VCaP (cell line): ENCODE measurements at regions not wholly inside any gene's neighbourhood (a gene's known extent, or its start where the extent isn't known, plus 50 kb on each side); places are given as distances from the start of the nearest gene placed in this dataset.

ENCODE experiments used
- H3K27ac ChIP-seq: fragments of 450-650 bp; 2 replicates; pipeline ENCODE4 v1.5.1; 2017
- CTCF ChIP-seq: fragments of 450-650 bp; conservative IDR thresholded peaks from 2 replicates; pipeline ENCODE4 v1.5.1; 2017; ENCODE audit warnings: mild to moderate bottlenecking, moderate library complexity

- peak; percentile 32; the same call in 1 of the 2 replicates for TF ChIP-seq CTCF
- H3K27ac ChIP-seq: no peak overlapping the region
Observed at GRCh38 chr14:45990252-45990651, 661.3 kb downstream of the RPL10L start.

- no peak overlapping the region for H3K27ac ChIP-seq
- TF ChIP-seq CTCF: no peak
Observed at GRCh38 chr14:45976001-45976400, 675.6 kb downstream of the RPL10L start.

- TF ChIP-seq CTCF: no peak
- H3K27ac ChIP-seq: no peak overlapping the region
Observed at GRCh38 chr14:45972416-45972815, 679.2 kb downstream of the RPL10L start.

- TF ChIP-seq CTCF: no peak
Observed at GRCh38 chr14:45970621-45971020, 681.0 kb downstream of the RPL10L start.

GRCh38 chr14:45968037-45968436 lies 683.5 kb downstream of the RPL10L start:
- no peak for TF ChIP-seq CTCF
- no peak overlapping the region for H3K27ac ChIP-seq

More at GRCh38 chr14:45970621-45971020, 681.0 kb downstream of the RPL10L start:
- H3K27ac ChIP-seq: no peak overlapping the region

- no peak overlapping the region for H3K27ac ChIP-seq
- no peak for TF ChIP-seq CTCF
Observed at GRCh38 chr14:45949479-45949878, 696.5 kb upstream of the MIS18BP1 start.

GRCh38 chr14:45947830-45948229 lies 694.8 kb upstream of the MIS18BP1 start:
- TF ChIP-seq CTCF: no peak
- H3K27ac ChIP-seq: no peak overlapping the region

- no peak for TF ChIP-seq CTCF
- no peak overlapping the region for H3K27ac ChIP-seq
Observed at GRCh38 chr14:45946251-45946650, 693.2 kb upstream of the MIS18BP1 start.
